ENCODE measurements at regions not wholly inside any gene's neighbourhood (a gene's known extent, or its start where the extent isn't known, plus 50 kb on each side); places are given as distances from the start of the nearest gene placed in this dataset.

DNA sequence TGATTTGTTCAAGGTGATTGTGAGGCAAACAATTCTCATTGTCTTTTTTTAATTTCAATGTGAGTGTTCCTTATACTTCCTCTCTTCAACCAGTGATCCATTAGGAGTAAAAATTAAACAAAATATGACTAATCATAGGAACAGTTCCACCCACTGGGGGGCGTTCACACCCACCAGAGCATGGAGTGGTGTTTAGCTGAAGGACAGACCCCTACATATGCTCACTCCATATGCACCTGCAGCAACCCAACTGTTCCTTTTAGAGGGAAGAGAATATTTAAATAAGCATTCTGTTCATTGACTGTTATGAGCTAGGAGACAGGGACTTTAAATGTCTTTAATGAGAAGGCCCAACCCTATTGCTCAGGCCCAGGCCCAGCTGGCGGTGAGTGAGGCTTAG, 78.7 kb upstream of the DRD2 start:
- TF ChIP-seq POLR2A (IDR thresholded peaks at IDR 0.05): no peak
- no peak for TF ChIP-seq CTCF (IDR thresholded peaks at IDR 0.05)
